ENCODE measurements at regions not wholly inside any gene's neighbourhood (a gene's known extent, or its start where the extent isn't known, plus 50 kb on each side); places are given as distances from the start of the nearest gene placed in this dataset.

DNA sequence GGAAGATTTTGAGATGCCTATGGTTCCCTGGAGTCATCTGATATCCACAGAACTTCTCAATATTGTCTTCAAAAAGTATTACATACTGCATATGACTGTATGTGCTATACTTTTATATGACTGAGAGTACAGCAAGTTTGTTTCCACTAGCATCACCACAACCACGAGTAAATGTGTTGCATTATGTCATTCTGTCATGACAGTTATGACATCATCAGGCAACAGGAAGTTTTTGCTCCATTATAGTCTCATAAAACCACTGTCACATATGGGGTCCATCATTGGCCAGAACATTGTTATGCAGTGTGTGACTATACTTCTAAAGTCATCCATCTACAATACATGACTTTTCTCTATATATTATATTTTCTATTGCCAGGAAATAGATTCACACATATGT, 831.7 kb downstream of the SEMA5A start:
- no peaks in the 10 kb centered on the region for H3K9me3 ChIP-seq (ENCODE audit: low read length)
- no peak for DNase-seq (ENCODE audit: low spot score)
- ChIA-PET POLR2A (no interaction called here), CTCF (ENCODE audit: unreplicated experiment) (no interaction called here)
- H3K4me3 ChIP-seq (ENCODE audit: low read depth, low read length, poor library complexity, severe bottlenecking) = no peak overlapping the region
- H4K20me1 ChIP-seq (ENCODE audit: insufficient read depth, low read length) = no peaks in the 10 kb centered on the region
- H3K4me1 ChIP-seq (ENCODE audit: insufficient read depth, low read length, poor library complexity, severe bottlenecking) = no peaks in the 10 kb centered on the region
- TF ChIP-seq, protein P1, sequence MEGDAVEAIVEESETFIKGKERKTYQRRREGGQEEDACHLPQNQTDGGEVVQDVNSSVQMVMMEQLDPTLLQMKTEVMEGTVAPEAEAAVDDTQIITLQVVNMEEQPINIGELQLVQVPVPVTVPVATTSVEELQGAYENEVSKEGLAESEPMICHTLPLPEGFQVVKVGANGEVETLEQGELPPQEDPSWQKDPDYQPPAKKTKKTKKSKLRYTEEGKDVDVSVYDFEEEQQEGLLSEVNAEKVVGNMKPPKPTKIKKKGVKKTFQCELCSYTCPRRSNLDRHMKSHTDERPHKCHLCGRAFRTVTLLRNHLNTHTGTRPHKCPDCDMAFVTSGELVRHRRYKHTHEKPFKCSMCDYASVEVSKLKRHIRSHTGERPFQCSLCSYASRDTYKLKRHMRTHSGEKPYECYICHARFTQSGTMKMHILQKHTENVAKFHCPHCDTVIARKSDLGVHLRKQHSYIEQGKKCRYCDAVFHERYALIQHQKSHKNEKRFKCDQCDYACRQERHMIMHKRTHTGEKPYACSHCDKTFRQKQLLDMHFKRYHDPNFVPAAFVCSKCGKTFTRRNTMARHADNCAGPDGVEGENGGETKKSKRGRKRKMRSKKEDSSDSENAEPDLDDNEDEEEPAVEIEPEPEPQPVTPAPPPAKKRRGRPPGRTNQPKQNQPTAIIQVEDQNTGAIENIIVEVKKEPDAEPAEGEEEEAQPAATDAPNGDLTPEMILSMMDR (conservative IDR thresholded peaks at IDR 0.05; ENCODE audit: low read length) = no peak
- no TSS peak for BruUV-seq (replicated peaks)
- no peak overlapping the region for H3K27ac ChIP-seq (ENCODE audit: low read depth, low read length, poor library complexity, severe bottlenecking)
- no peaks in the 10 kb centered on the region for H3K36me3 ChIP-seq (ENCODE audit: insufficient read depth, low read length)
- H3K79me2 ChIP-seq (ENCODE audit: insufficient read depth, low read depth, low read length) = no peaks in the 10 kb centered on the region
- no peak overlapping the region for H2AFZ ChIP-seq (ENCODE audit: low read length)
- no peaks in the 10 kb centered on the region for H3K9me2 ChIP-seq (ENCODE audit: insufficient read depth, low read length)
- intact Hi-C loops (cut with micrococcal nuclease; ENCODE audit: unreplicated experiment) = no loop called here
- no peak overlapping the region for H3K4me2 ChIP-seq (ENCODE audit: low read length)

DNA sequence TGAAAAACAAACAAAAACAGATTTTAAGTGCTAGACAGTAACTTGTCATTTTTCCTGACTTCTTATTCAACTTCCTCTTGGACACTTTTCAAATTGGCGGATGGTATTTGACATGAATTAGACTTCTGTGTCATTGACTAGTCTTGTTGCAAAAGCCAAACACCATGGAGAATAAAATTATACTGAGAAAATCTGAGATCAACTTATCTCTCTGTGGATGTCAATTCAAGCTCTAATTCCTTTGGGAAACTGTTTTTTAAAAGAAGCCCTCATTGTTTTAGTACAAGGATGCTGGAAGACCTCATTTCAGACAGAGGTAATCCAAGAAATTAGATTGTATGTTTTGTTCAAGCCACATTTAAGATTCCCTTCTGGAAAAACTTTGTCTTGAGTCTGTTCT, 831.0 kb downstream of the SEMA5A start:
- no peak overlapping the region for H3K4me2 ChIP-seq (ENCODE audit: low read length)
- DNase-seq (ENCODE audit: low spot score) = no peak
- H3K9me2 ChIP-seq (ENCODE audit: insufficient read depth, low read length) = no peaks in the 10 kb centered on the region
- H3K27ac ChIP-seq (ENCODE audit: low read depth, low read length, poor library complexity, severe bottlenecking) = no peak overlapping the region
- intact Hi-C loops (cut with micrococcal nuclease; ENCODE audit: unreplicated experiment) = no loop called here
- ChIA-PET CTCF (ENCODE audit: unreplicated experiment) (no interaction called here), POLR2A (interaction anchor here (0.7 to 1.3 kb wide), 2 partner anchors 9 to 21 kb away, joined by 3 read pairs; no protein-coding TSS in a partner anchor)
- no peaks in the 10 kb centered on the region for H4K20me1 ChIP-seq (ENCODE audit: insufficient read depth, low read length)
- H3K36me3 ChIP-seq (ENCODE audit: insufficient read depth, low read length) = no peaks in the 10 kb centered on the region
- H2AFZ ChIP-seq (ENCODE audit: low read length) = no peak overlapping the region
- BruUV-seq (replicated peaks) = no TSS peak
- H3K4me3 ChIP-seq (ENCODE audit: low read depth, low read length, poor library complexity, severe bottlenecking) = no peak overlapping the region
- TF ChIP-seq EZH2phosphoT487 (IDR thresholded peaks at IDR 0.05; ENCODE audit: borderline replicate concordance, low read depth, low read length) = no peak
- TF ChIP-seq, protein P1 (conservative IDR thresholded peaks at IDR 0.05; ENCODE audit: low read length) = no peak
- H3K4me1 ChIP-seq (ENCODE audit: insufficient read depth, low read length, poor library complexity, severe bottlenecking) = no peaks in the 10 kb centered on the region
- H3K79me2 ChIP-seq (ENCODE audit: insufficient read depth, low read depth, low read length) = no peaks in the 10 kb centered on the region
- no peaks in the 10 kb centered on the region for H3K9me3 ChIP-seq (ENCODE audit: low read length)

- no TSS peak for BruUV-seq (replicated peaks)
- ChIA-PET CTCF (ENCODE audit: unreplicated experiment) (no interaction called here), POLR2A (no interaction called here)
- Histone ChIP-seq H3K79me2 (ENCODE audit: insufficient read depth, low read depth, low read length) (no peaks in the 10 kb centered on the region), H3K9me2 (ENCODE audit: insufficient read depth, low read length) (no peaks in the 10 kb centered on the region), H3K4me3 (ENCODE audit: low read depth, low read length, poor library complexity, severe bottlenecking) (no peak overlapping the region), H3K4me1 (ENCODE audit: insufficient read depth, low read length, poor library complexity, severe bottlenecking) (no peaks in the 10 kb centered on the region), H2AFZ (ENCODE audit: low read length) (no peak overlapping the region), H3K4me2 (ENCODE audit: low read length) (no peak overlapping the region), H3K36me3 (ENCODE audit: insufficient read depth, low read length) (no peaks in the 10 kb centered on the region), H3K27ac (ENCODE audit: low read depth, low read length, poor library complexity, severe bottlenecking) (no peak overlapping the region), H4K20me1 (ENCODE audit: insufficient read depth, low read length) (no peaks in the 10 kb centered on the region), H3K9me3 (ENCODE audit: low read length) (no peaks in the 10 kb centered on the region)
- no peak for DNase-seq (ENCODE audit: low spot score)
- TF ChIP-seq, protein P1 (conservative IDR thresholded peaks at IDR 0.05; ENCODE audit: low read length) = no peak
- TF ChIP-seq EZH2phosphoT487 (IDR thresholded peaks at IDR 0.05; ENCODE audit: borderline replicate concordance, low read depth, low read length) = no peak
- intact Hi-C loops (cut with micrococcal nuclease; ENCODE audit: unreplicated experiment) = loop anchor here (10.0 kb wide), 1 partner anchor 55 kb away; no protein-coding TSS in a partner anchor
Measured at GRCh38 chr5:8719796-8720195, 826.1 kb downstream of the SEMA5A start.
